HEK293T (cell line): ENCODE measurements at regions not wholly inside any gene's neighbourhood (a gene's known extent, or its start where the extent isn't known, plus 50 kb on each side); places are given as distances from the start of the nearest gene placed in this dataset.

ENCODE experiments used
- ARNT ChIP-seq: fragments of 450-650 bp; IDR thresholded peaks from 2 replicates; pipeline ENCODE4 v1.6.1; 2017; ENCODE audit warnings: mild to moderate bottlenecking
- BHLHE40 ChIP-seq: fragments of 450-650 bp; IDR thresholded peaks from 2 replicates; pipeline ENCODE4 v1.6.1; 2016; ENCODE audit warnings: mild to moderate bottlenecking, moderate library complexity, borderline replicate concordance
- CTBP1 ChIP-seq: fragments of 450-650 bp; IDR thresholded peaks from 2 replicates; pipeline ENCODE4 v1.6.1; 2016; ENCODE audit warnings: borderline replicate concordance
- ELF4 ChIP-seq: fragments of 450-650 bp; IDR thresholded peaks from 2 replicates; pipeline ENCODE4 v1.6.1; 2017; ENCODE audit warnings: antibody characterized with exemption
- FOXA1 ChIP-seq: fragments of 450-650 bp; IDR thresholded peaks from 2 replicates; pipeline ENCODE4 v1.6.1; 2016; ENCODE audit warnings: mild to moderate bottlenecking
- FOXM1 ChIP-seq: fragments of 450-650 bp; IDR thresholded peaks from 2 replicates; pipeline ENCODE4 v1.6.1; 2017; ENCODE audit warnings: mild to moderate bottlenecking, borderline replicate concordance
- HDGF ChIP-seq: fragments of 450-650 bp; IDR thresholded peaks from 2 replicates; pipeline ENCODE4 v1.6.1; 2017; ENCODE audit warnings: antibody characterized with exemption, borderline replicate concordance
- LEF1 ChIP-seq: fragments of 450-650 bp; IDR thresholded peaks from 2 replicates; pipeline ENCODE4 v1.6.1; 2017; ENCODE audit warnings: mild to moderate bottlenecking, borderline replicate concordance
- NFRKB ChIP-seq: fragments of 450-650 bp; IDR thresholded peaks from 2 replicates; pipeline ENCODE4 v1.6.1; 2016; ENCODE audit warnings: mild to moderate bottlenecking, moderate library complexity
- SP1 ChIP-seq: fragments of 450-650 bp; IDR thresholded peaks from 2 replicates; pipeline ENCODE4 v1.6.1; 2017
- SUZ12 ChIP-seq: fragments of 450-650 bp; IDR thresholded peaks from 2 replicates; pipeline ENCODE4 v1.6.1; 2016; ENCODE audit warnings: mild to moderate bottlenecking
- TARDBP ChIP-seq: fragments of 450-650 bp; IDR thresholded peaks from 2 replicates; pipeline ENCODE4 v1.6.1; 2016
- ZNF384 ChIP-seq: fragments of 450-650 bp; IDR thresholded peaks from 2 replicates; pipeline ENCODE4 v1.6.1; 2016
- TF ChIP-seq, protein P1 (sequence below): fragments of 450-650 bp; IDR thresholded peaks from 2 replicates; pipeline ENCODE4 v1.6.1; 2016

DNA sequence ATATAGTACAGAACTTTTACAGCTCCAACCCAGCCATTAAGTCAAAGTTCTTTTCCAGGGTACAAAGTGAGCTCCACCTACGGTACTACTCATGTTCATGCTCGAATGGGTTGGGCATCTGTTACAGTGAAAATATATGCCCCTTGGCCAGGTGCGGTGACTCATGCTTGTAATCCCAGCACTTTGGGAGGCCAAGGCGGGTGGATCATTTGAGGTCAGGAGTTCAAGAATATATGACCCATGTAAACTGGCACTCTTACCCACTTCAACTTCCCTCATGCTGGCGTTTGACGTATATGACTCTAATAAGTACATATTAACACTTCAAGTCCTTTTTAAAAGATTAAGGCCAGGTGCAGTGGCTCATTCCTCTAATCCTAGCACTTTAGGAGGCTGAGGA, 71.3 kb upstream of the PKN2 start:
- TF ChIP-seq SP1 (no peak), LEF1 (no peak), SUZ12 (no peak), NFRKB (no peak), HDGF (no peak), TARDBP (no peak), FOXA1 (no peak), BHLHE40 (no peak), ELF4 (no peak), CTBP1 (no peak), ARNT (no peak), FOXM1 (no peak), ZNF384 (no peak)
- TF ChIP-seq, protein P1, sequence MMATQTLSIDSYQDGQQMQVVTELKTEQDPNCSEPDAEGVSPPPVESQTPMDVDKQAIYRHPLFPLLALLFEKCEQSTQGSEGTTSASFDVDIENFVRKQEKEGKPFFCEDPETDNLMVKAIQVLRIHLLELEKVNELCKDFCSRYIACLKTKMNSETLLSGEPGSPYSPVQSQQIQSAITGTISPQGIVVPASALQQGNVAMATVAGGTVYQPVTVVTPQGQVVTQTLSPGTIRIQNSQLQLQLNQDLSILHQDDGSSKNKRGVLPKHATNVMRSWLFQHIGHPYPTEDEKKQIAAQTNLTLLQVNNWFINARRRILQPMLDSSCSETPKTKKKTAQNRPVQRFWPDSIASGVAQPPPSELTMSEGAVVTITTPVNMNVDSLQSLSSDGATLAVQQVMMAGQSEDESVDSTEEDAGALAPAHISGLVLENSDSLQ, result no peak
